ENCODE measurements at regions not wholly inside any gene's neighbourhood (a gene's known extent, or its start where the extent isn't known, plus 50 kb on each side); places are given as distances from the start of the nearest gene placed in this dataset.

DNA sequence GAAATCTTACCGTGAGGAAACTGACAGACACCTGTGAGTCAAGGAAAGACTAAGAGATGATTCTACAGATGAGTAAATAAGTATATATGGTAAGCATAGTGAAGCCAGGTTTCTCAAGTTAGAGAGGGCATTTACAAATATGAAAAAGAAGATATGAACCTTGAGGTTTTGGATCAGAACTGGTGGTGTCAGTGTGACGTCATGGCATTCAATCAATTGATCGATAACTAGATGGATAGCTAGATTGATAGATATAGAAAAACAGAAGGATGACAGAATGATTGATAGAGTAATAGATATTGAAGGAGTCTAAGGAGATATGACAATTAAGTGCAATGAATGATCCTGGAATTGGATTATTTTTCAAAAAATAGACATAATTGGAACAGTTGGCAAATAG is 350.2 kb upstream of the MC4R start:
- TF ChIP-seq, protein P1, sequence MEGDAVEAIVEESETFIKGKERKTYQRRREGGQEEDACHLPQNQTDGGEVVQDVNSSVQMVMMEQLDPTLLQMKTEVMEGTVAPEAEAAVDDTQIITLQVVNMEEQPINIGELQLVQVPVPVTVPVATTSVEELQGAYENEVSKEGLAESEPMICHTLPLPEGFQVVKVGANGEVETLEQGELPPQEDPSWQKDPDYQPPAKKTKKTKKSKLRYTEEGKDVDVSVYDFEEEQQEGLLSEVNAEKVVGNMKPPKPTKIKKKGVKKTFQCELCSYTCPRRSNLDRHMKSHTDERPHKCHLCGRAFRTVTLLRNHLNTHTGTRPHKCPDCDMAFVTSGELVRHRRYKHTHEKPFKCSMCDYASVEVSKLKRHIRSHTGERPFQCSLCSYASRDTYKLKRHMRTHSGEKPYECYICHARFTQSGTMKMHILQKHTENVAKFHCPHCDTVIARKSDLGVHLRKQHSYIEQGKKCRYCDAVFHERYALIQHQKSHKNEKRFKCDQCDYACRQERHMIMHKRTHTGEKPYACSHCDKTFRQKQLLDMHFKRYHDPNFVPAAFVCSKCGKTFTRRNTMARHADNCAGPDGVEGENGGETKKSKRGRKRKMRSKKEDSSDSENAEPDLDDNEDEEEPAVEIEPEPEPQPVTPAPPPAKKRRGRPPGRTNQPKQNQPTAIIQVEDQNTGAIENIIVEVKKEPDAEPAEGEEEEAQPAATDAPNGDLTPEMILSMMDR (IDR thresholded peaks at IDR 0.05; ENCODE audit: control extremely low read depth in 1 of 3, insufficient read depth in 1 of 3, low read depth in 1 of 3, low read length in 3 of 3) = no peak
- TF ChIP-seq KDM1A (IDR thresholded peaks at IDR 0.05; ENCODE audit: borderline replicate concordance, low read length) (no peak), EP300 (IDR thresholded peaks at IDR 0.05; ENCODE audit: borderline replicate concordance in 1 of 2, low read depth in 2 of 2, low read length in 2 of 2) (no peak)

Measured in H1 (cell line).